Gastroesophageal sphincter (tissue), 4 donors: ENCODE measurements at regions not wholly inside any gene's neighbourhood (a gene's known extent, or its start where the extent isn't known, plus 50 kb on each side); places are given as distances from the start of the nearest gene placed in this dataset.

Experiments
- ATAC-seq: fragments of 150-250 bp; one replicate; pipeline ENCODE4 v1.9.1; 2016; ENCODE audit warnings: mild to moderate bottlenecking, moderate library complexity
- H3K27ac ChIP-seq, 4 donors: fragments of 200-600 bp; sonication (generic) in 3 of 4; 1 replicate in 3 of 4; 2 replicates in 1 of 4; pipeline ENCODE4 v1.5.1; 2016 to 2019
- H3K27me3 ChIP-seq: fragments of 200-600 bp; sonication (generic); one replicate; pipeline ENCODE4 v1.5.1; 2019
- H3K36me3 ChIP-seq, 2 donors: fragments of 200-600 bp; sonication (generic); one replicate each; pipeline ENCODE4 v1.5.1; 2019; ENCODE audit warnings: control low read depth in 1 of 2
- H3K4me1 ChIP-seq, 3 donors: fragments of 200-600 bp; sonication (generic); 1 replicate in 2 of 3; 2 replicates in 1 of 3; pipeline ENCODE4 v1.5.1; 2016 to 2019; ENCODE audit warnings: control low read depth in 2 of 3
- H3K4me3 ChIP-seq, 2 donors: fragments of 200-600 bp; sonication (generic); one replicate each; pipeline ENCODE4 v1.5.1; 2019; ENCODE audit warnings: mild to moderate bottlenecking in 1 of 2, moderate library complexity in 1 of 2
- H3K9me3 ChIP-seq, 3 donors: fragments of 200-600 bp; sonication (generic); one replicate each; pipeline ENCODE4 v1.5.1; 2017 to 2019; ENCODE audit warnings: control low read depth in 2 of 3
- CTCF ChIP-seq, 4 experiments: fragments of 200-600 bp in 2 of 4; fragments of 450-650 bp in 2 of 4; sonication (generic) in 1 of 4; IDR thresholded peaks; one replicate each; pipeline ENCODE4 v1.5.1; 2017 to 2019; ENCODE audit warnings: antibody characterized with exemption in 4 of 4, mild to moderate bottlenecking in 2 of 4, moderate library complexity in 2 of 4
- EP300 ChIP-seq: sonication (generic); formaldehyde crosslinking; IDR thresholded peaks from one replicate; pipeline ENCODE4 v1.6.1; 2017; ENCODE audit warnings: antibody characterized with exemption, mild to moderate bottlenecking
- POLR2A ChIP-seq, 2 donors: fragments of 450-650 bp; IDR thresholded peaks; one replicate each; pipeline ENCODE4 v1.6.1; 2017; ENCODE audit warnings: antibody characterized with exemption in 2 of 2, mild to moderate bottlenecking in 2 of 2, moderate library complexity in 1 of 2
- POLR2AphosphoS5 ChIP-seq: sonication (generic); formaldehyde crosslinking; IDR thresholded peaks from one replicate; pipeline ENCODE4 v1.6.1; 2017; ENCODE audit warnings: antibody characterized with exemption
- WGBS, 2 donors: methylation state at CpG; one replicate each; pipeline ENCODE4 v1.1.5; 2018; ENCODE audit warnings: low coverage in 1 of 2; 5-methylcytosine and 5-hydroxymethylcytosine counted together

GRCh38 chr14:81723956-81724355, 190.3 kb upstream of the SEL1L start:
- H3K4me1 ChIP-seq: no peaks in the 10 kb centered on the region
- no peak overlapping the region for H3K4me3 ChIP-seq
- ATAC-seq: no peak
- WGBS, 2 donors: 46 to 68% methylated on average over 2 of the region's 2 CpGs
- no peaks in the 10 kb centered on the region for H3K36me3 ChIP-seq
- no peaks in the 10 kb centered on the region for H3K27me3 ChIP-seq
- no peak for TF ChIP-seq CTCF (IDR thresholded peaks at IDR 0.05)
- no peak for TF ChIP-seq POLR2AphosphoS5
- no peaks in the 10 kb centered on the region for H3K9me3 ChIP-seq
- H3K27ac ChIP-seq: no peak overlapping the region

GRCh38 chr14:81727218-81727617, 193.6 kb upstream of the SEL1L start:
- Histone ChIP-seq H3K27ac (no peak overlapping the region), H3K9me3 (no peaks in the 10 kb centered on the region), H3K36me3 (no peaks in the 10 kb centered on the region), H3K27me3 (no peaks in the 10 kb centered on the region), H3K4me1 (no peaks in the 10 kb centered on the region), H3K4me3 (no peak overlapping the region)
- 10 to 29% methylated on average over 2 of the region's 2 CpGs for WGBS, 2 donors
- ATAC-seq: no peak
- TF ChIP-seq POLR2A (IDR thresholded peaks at IDR 0.05): no peak
- TF ChIP-seq CTCF (IDR thresholded peaks at IDR 0.05): no peak
- TF ChIP-seq EP300: no peak
- TF ChIP-seq POLR2AphosphoS5: no peak

- 56 to 60% methylated on average over 1 to 2 of the region's 2 CpGs for WGBS, 2 donors
- Histone ChIP-seq H3K27ac (no peak overlapping the region), H3K36me3 (no peaks in the 10 kb centered on the region), H3K4me3 (no peak overlapping the region), H3K9me3 (no peaks in the 10 kb centered on the region), H3K27me3 (no peaks in the 10 kb centered on the region), H3K4me1 (no peaks in the 10 kb centered on the region)
- TF ChIP-seq CTCF (IDR thresholded peaks at IDR 0.05): no peak
- no peak for TF ChIP-seq POLR2A (IDR thresholded peaks at IDR 0.05)
- TF ChIP-seq EP300: no peak
- TF ChIP-seq POLR2AphosphoS5: no peak
- no peak for ATAC-seq
Observed at GRCh38 chr14:81728447-81728846, 194.8 kb upstream of the SEL1L start.

GRCh38 chr14:81729622-81730021, 196.0 kb upstream of the SEL1L start:
- no peak for ATAC-seq
- Histone ChIP-seq H3K27ac (no peak overlapping the region), H3K9me3 (peaks cover 0 to 4% (median 0%) of the 10 kb centered on the region in 3 donors), H3K36me3 (no peaks in the 10 kb centered on the region), H3K27me3 (no peaks in the 10 kb centered on the region), H3K4me3 (no peak overlapping the region), H3K4me1 (no peaks in the 10 kb centered on the region)
- 42 to 68% methylated on average over 3 of the region's 3 CpGs for WGBS, 2 donors
- TF ChIP-seq EP300 (no peak), CTCF (IDR thresholded peaks at IDR 0.05) (no peak), POLR2AphosphoS5 (no peak)

- Histone ChIP-seq H3K27ac (no peak overlapping the region), H3K4me3 (no peak overlapping the region), H3K36me3 (no peaks in the 10 kb centered on the region), H3K9me3 (peaks cover 0 to 4% (median 0%) of the 10 kb centered on the region in 3 donors), H3K27me3 (no peaks in the 10 kb centered on the region), H3K4me1 (no peaks in the 10 kb centered on the region)
- 60 to 88% methylated on average over 2 of the region's 2 CpGs for WGBS, 2 donors
- ATAC-seq: no peak
- no peak for TF ChIP-seq CTCF (IDR thresholded peaks at IDR 0.05)
- no peak for TF ChIP-seq EP300
- no peak for TF ChIP-seq POLR2AphosphoS5
- no peak for TF ChIP-seq POLR2A (IDR thresholded peaks at IDR 0.05)
Observed at GRCh38 chr14:81737938-81738337, 204.3 kb upstream of the SEL1L start.
